GM12873 (cell line): ENCODE measurements at regions not wholly inside any gene's neighbourhood (a gene's known extent, or its start where the extent isn't known, plus 50 kb on each side); places are given as distances from the start of the nearest gene placed in this dataset.

Experiments used
- CTCF ChIP-seq: IDR thresholded peaks from 2 replicates; pipeline ENCODE4 v1.5.1; 2012; ENCODE audit warnings: low read depth, mild to moderate bottlenecking, moderate library complexity, low read length, control low read depth; ENCODE audit not compliant: insufficient read depth; ENCODE audit errors: missing control alignments

- TF ChIP-seq CTCF: no peak
Measured at GRCh38 chr2:122884889-122885288, 1129.4 kb downstream of the TSN start.

- no peak for TF ChIP-seq CTCF
Measured at GRCh38 chr2:122885436-122885835, 1130.0 kb downstream of the TSN start.

- no peak for TF ChIP-seq CTCF
Measured at GRCh38 chr2:122886479-122887145, 1131.2 kb downstream of the TSN start.

GRCh38 chr2:122899614-122900013 is 1125.5 kb upstream of the CNTNAP5 start:
- TF ChIP-seq CTCF: no peak

GRCh38 chr2:122905431-122905830 is 1119.7 kb upstream of the CNTNAP5 start:
- no peak for TF ChIP-seq CTCF

GRCh38 chr2:122908159-122908558 is 1116.9 kb upstream of the CNTNAP5 start:
- no peak for TF ChIP-seq CTCF

- no peak for TF ChIP-seq CTCF
Measured at GRCh38 chr2:122927197-122927596, 1097.9 kb upstream of the CNTNAP5 start.
